HCT116 (cell line): ENCODE measurements at regions not wholly inside any gene's neighbourhood (a gene's known extent, or its start where the extent isn't known, plus 50 kb on each side); places are given as distances from the start of the nearest gene placed in this dataset.

Source experiments
- ATAC-seq: fragments of 200-7000 bp; cut with Tn5 transposase; 2 replicates; pipeline ENCODE4 v1.9.1; 2020; ENCODE audit warnings: mild to moderate bottlenecking, moderate library complexity
- BruUV-seq: library from RNA; stranded (reverse); fragments of 400-500 nt; replicated peaks from 2 replicates; lab custom pipeline; 2021; lab: Mats Ljungman, UMichigan
- CTCF ChIA-PET: fragments of 300-600 bp; sonication (Branson Sonifier 250); formaldehyde crosslinking; loops from one replicate; lab custom pipeline; 2021; ENCODE audit warnings: antibody characterized with exemption; lab: Charles Lee
- POLR2A ChIA-PET: fragments of 300-600, 350-600 bp; sonication (Branson Sonifier 250); formaldehyde crosslinking; loops from one replicate; lab custom pipeline; 2021; ENCODE audit warnings: antibody characterized with exemption; lab: Charles Lee
- RAD21 ChIA-PET, 2 experiments: fragments of 300-600 bp; sonication (Branson Sonifier 250); formaldehyde crosslinking; loops; one replicate each; lab custom pipeline; 2023; ENCODE audit warnings: low total read pairs in 2 of 2; ENCODE audit not compliant: uncharacterized antibody in 2 of 2, unreplicated experiment in 2 of 2, low non-redundant PET in 1 of 2; lab: Charles Lee
- DNase-seq: peaks from one replicate; pipeline ENCODE4 v3.0.0-alpha.2; 2010; ENCODE audit warnings: low read depth, low spot score
- H2AFZ ChIP-seq: fragments of 200-600 bp; shearing (Covaris generic), sonication (generic); 2 replicates; pipeline ENCODE4 v1.6.1; 2017; ENCODE audit warnings: low read depth, mixed run types, mixed read lengths, antibody characterized with exemption, low read length; ENCODE audit not compliant: poor library complexity, severe bottlenecking
- H3K27ac ChIP-seq: 2 replicates; pipeline ENCODE4 v1.5.1; 2012; ENCODE audit warnings: low read depth, low read length
- H3K27me3 ChIP-seq: fragments of 200-600 bp; sonication (generic); 2 replicates; pipeline ENCODE4 v1.6.1; 2016; ENCODE audit warnings: mixed run types, low read length, mixed read lengths; ENCODE audit not compliant: insufficient read depth
- H3K36me3 ChIP-seq, 2 experiments: fragments of 200-500 bp in 1 of 2; fragments of 200-600 bp in 1 of 2; sonication (Bioruptor generic) in 1 of 2; sonication (generic) in 1 of 2; 2 replicates each; pipeline versions ENCODE4 v1.5.1 to v1.6.1; 2014 to 2016; ENCODE audit warnings: low read length in 2 of 2, inconsistent platforms in 1 of 2, mixed read lengths in 1 of 2, mixed run types in 1 of 2; ENCODE audit not compliant: insufficient read depth in 2 of 2, control insufficient read depth in 1 of 2
- H3K4me1 ChIP-seq, 2 experiments: fragments of 200-600 bp in 1 of 2; sonication (generic) in 1 of 2; 2 replicates each; pipeline versions ENCODE4 v1.5.1 to v1.6.1; 2012 to 2017; ENCODE audit warnings: low read length in 2 of 2, inconsistent platforms in 1 of 2, mild to moderate bottlenecking in 1 of 2, mixed read lengths in 1 of 2, mixed run types in 1 of 2, moderate library complexity in 1 of 2; ENCODE audit not compliant: insufficient read depth in 2 of 2, control insufficient read depth in 1 of 2
- H3K4me2 ChIP-seq: fragments of 200-600 bp; sonication (generic); 2 replicates; pipeline ENCODE4 v1.6.1; 2017; ENCODE audit warnings: mixed run types, low read length, mixed read lengths
- H3K4me3 ChIP-seq, 2 experiments: fragments of 200-600 bp in 1 of 2; sonication (generic) in 1 of 2; replicated peaks in 1 of 2; 2 replicates each; pipeline ENCODE4 v1.5.1; 2011 to 2016; ENCODE audit warnings: low read length in 2 of 2, control low read depth in 1 of 2, low read depth in 1 of 2, mild to moderate bottlenecking in 1 of 2, mixed read lengths in 1 of 2, mixed run types in 1 of 2
- H3K79me2 ChIP-seq: fragments of 200-600 bp; sonication (generic); 2 replicates; pipeline ENCODE4 v1.6.1; 2017; ENCODE audit warnings: mild to moderate bottlenecking, mixed run types, low read length, moderate library complexity, mixed read lengths; ENCODE audit not compliant: insufficient read depth
- H3K9ac ChIP-seq: fragments of 200-600 bp; sonication (generic); 2 replicates; pipeline ENCODE4 v1.6.1; 2016; ENCODE audit warnings: low read length, mixed read lengths
- H3K9me2 ChIP-seq: fragments of 200-600 bp; sonication (generic), shearing (Covaris generic); 2 replicates; pipeline ENCODE4 v1.6.1; 2017; ENCODE audit warnings: mixed run types, mild to moderate bottlenecking, moderate library complexity; ENCODE audit not compliant: insufficient read depth
- H3K9me3 ChIP-seq, 2 experiments: fragments of 200-500 bp in 1 of 2; fragments of 200-600 bp in 1 of 2; sonication (Bioruptor generic) in 1 of 2; sonication (generic) in 1 of 2; 2 replicates each; pipeline ENCODE4 v1.6.1; 2014 to 2017; ENCODE audit warnings: low read length in 2 of 2, mixed read lengths in 2 of 2, inconsistent platforms in 1 of 2, low read depth in 1 of 2, mild to moderate bottlenecking in 1 of 2, mixed run types in 1 of 2, moderate library complexity in 1 of 2; ENCODE audit not compliant: control insufficient read depth in 1 of 2, insufficient read depth in 1 of 2
- H4K20me1 ChIP-seq: fragments of 200-600 bp; sonication (generic), shearing (Covaris generic); 2 replicates; pipeline ENCODE4 v1.6.1; 2017; ENCODE audit warnings: mixed run types, mild to moderate bottlenecking, moderate library complexity; ENCODE audit not compliant: insufficient read depth
- CBX3 ChIP-seq: IDR thresholded peaks from 2 replicates; pipeline ENCODE4 v1.6.1; 2012; ENCODE audit warnings: low read depth
- CTCF ChIP-seq, 3 experiments: fragments of 200-600 bp in 1 of 3; sonication (generic) in 1 of 3; IDR thresholded peaks in 2 of 3; conservative IDR thresholded peaks in 1 of 3; 2 replicates each; pipeline ENCODE4 v1.5.1; 2012 to 2017; ENCODE audit warnings: low read depth in 2 of 3, low read length in 2 of 3, antibody characterized with exemption in 1 of 3, borderline replicate concordance in 1 of 3, control low read depth in 1 of 3, mild to moderate bottlenecking in 1 of 3, mixed read lengths in 1 of 3, mixed run types in 1 of 3, moderate library complexity in 1 of 3; ENCODE audit not compliant: insufficient read depth in 1 of 3
- EGR1 ChIP-seq: IDR thresholded peaks from 2 replicates; pipeline ENCODE4 v1.6.1; 2012; ENCODE audit warnings: low read depth
- EZH2 ChIP-seq: fragments of 200-600 bp; sonication (generic); IDR thresholded peaks from 2 replicates; pipeline ENCODE4 v1.6.1; 2017; ENCODE audit warnings: antibody characterized with exemption, mixed run types
- JUND ChIP-seq: IDR thresholded peaks from 2 replicates; pipeline ENCODE4 v1.6.1; 2012
- MAX ChIP-seq: IDR thresholded peaks from 2 replicates; pipeline ENCODE4 v1.6.1; 2012
- POLR2A ChIP-seq: IDR thresholded peaks from 2 replicates; pipeline ENCODE4 v1.7.0; 2011; ENCODE audit warnings: borderline replicate concordance; ENCODE audit not compliant: insufficient read depth, insufficient read length; ENCODE audit errors: extremely low read depth
- POLR2AphosphoS5 ChIP-seq: IDR thresholded peaks from 2 replicates; pipeline ENCODE4 v1.6.1; 2011; ENCODE audit warnings: mild to moderate bottlenecking, low read depth, low read length, moderate library complexity
- RAD21 ChIP-seq: IDR thresholded peaks from 2 replicates; pipeline ENCODE4 v1.6.1; 2012; ENCODE audit warnings: low read depth, mild to moderate bottlenecking
- SP1 ChIP-seq: IDR thresholded peaks from 2 replicates; pipeline ENCODE4 v1.6.1; 2012; ENCODE audit warnings: low read depth
- SRF ChIP-seq: IDR thresholded peaks from 2 replicates; pipeline ENCODE4 v1.6.1; 2012; ENCODE audit warnings: low read depth
- TCF7L2 ChIP-seq: IDR thresholded peaks from 2 replicates; pipeline ENCODE4 v1.7.0; 2011; ENCODE audit warnings: borderline replicate concordance, inconsistent platforms; ENCODE audit not compliant: insufficient read depth, insufficient read length; ENCODE audit errors: extremely low read depth
- YY1 ChIP-seq: IDR thresholded peaks from 2 replicates; pipeline ENCODE4 v1.6.1; 2011; ENCODE audit warnings: low read length, low read depth, moderate library complexity, mild to moderate bottlenecking; ENCODE audit not compliant: insufficient replicate concordance; ENCODE audit errors: extremely low read depth
- ZFX ChIP-seq: fragments of 450-650 bp; IDR thresholded peaks from 2 replicates; pipeline ENCODE4 v1.6.1; 2017
- ZNF274 ChIP-seq: fragments of 200-500 bp; sonication (Bioruptor generic); IDR thresholded peaks from 2 replicates; pipeline ENCODE4 v1.6.1; 2014; ENCODE audit warnings: mild to moderate bottlenecking, low read depth, low read length, inconsistent platforms
- intact Hi-C: fragments of 100-400 bp; cut with micrococcal nuclease; formaldehyde crosslinking; loops from 2 replicates; pipeline ENCODE4 v1.10.0; 2022
- TF ChIP-seq, protein P1 (sequence below): IDR thresholded peaks from 2 replicates; pipeline ENCODE4 v1.6.1; 2012; ENCODE audit warnings: low read depth
- TF ChIP-seq, protein P2 (sequence below): IDR thresholded peaks from 2 replicates; pipeline ENCODE4 v1.6.1; 2011; ENCODE audit warnings: mild to moderate bottlenecking, low read length, moderate library complexity; ENCODE audit not compliant: insufficient replicate concordance; ENCODE audit errors: extremely low read depth

- H2AFZ ChIP-seq = no peak overlapping the region
- no peaks in the 10 kb centered on the region for H3K79me2 ChIP-seq
- no peak overlapping the region for H3K4me2 ChIP-seq
- no peak for ATAC-seq
- H3K9me3 ChIP-seq = peaks cover 14 to 39% of the 10 kb centered on the region in 2 experiments; a peak in 2 of 4 replicates
- TF ChIP-seq CTCF (IDR thresholded peaks at IDR 0.05 in 2 of 3, conservative IDR thresholded peaks at IDR 0.05 in 1 of 3; ENCODE audit: borderline replicate concordance in 1 of 3, insufficient read depth in 1 of 3, low read depth in 2 of 3, low read length in 2 of 3) = no peak
- no peak for TF ChIP-seq MAX
- TF ChIP-seq ZNF274 = no peak
- no peak for TF ChIP-seq SRF
- TF ChIP-seq TCF7L2 = no peak
- TF ChIP-seq JUND = no peak
- TF ChIP-seq EZH2 = no peak
- TF ChIP-seq, protein P1, sequence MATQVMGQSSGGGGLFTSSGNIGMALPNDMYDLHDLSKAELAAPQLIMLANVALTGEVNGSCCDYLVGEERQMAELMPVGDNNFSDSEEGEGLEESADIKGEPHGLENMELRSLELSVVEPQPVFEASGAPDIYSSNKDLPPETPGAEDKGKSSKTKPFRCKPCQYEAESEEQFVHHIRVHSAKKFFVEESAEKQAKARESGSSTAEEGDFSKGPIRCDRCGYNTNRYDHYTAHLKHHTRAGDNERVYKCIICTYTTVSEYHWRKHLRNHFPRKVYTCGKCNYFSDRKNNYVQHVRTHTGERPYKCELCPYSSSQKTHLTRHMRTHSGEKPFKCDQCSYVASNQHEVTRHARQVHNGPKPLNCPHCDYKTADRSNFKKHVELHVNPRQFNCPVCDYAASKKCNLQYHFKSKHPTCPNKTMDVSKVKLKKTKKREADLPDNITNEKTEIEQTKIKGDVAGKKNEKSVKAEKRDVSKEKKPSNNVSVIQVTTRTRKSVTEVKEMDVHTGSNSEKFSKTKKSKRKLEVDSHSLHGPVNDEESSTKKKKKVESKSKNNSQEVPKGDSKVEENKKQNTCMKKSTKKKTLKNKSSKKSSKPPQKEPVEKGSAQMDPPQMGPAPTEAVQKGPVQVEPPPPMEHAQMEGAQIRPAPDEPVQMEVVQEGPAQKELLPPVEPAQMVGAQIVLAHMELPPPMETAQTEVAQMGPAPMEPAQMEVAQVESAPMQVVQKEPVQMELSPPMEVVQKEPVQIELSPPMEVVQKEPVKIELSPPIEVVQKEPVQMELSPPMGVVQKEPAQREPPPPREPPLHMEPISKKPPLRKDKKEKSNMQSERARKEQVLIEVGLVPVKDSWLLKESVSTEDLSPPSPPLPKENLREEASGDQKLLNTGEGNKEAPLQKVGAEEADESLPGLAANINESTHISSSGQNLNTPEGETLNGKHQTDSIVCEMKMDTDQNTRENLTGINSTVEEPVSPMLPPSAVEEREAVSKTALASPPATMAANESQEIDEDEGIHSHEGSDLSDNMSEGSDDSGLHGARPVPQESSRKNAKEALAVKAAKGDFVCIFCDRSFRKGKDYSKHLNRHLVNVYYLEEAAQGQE = no peak
- TF ChIP-seq YY1 = no peak
- TF ChIP-seq, protein P2, sequence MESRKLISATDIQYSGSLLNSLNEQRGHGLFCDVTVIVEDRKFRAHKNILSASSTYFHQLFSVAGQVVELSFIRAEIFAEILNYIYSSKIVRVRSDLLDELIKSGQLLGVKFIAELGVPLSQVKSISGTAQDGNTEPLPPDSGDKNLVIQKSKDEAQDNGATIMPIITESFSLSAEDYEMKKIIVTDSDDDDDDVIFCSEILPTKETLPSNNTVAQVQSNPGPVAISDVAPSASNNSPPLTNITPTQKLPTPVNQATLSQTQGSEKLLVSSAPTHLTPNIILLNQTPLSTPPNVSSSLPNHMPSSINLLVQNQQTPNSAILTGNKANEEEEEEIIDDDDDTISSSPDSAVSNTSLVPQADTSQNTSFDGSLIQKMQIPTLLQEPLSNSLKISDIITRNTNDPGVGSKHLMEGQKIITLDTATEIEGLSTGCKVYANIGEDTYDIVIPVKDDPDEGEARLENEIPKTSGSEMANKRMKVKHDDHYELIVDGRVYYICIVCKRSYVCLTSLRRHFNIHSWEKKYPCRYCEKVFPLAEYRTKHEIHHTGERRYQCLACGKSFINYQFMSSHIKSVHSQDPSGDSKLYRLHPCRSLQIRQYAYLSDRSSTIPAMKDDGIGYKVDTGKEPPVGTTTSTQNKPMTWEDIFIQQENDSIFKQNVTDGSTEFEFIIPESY = no peak
- TF ChIP-seq CBX3 = no peak
- TF ChIP-seq ZFX = no peak
- no peak for TF ChIP-seq SP1
- no peak for TF ChIP-seq RAD21
- no peak for TF ChIP-seq POLR2A
- TF ChIP-seq EGR1 = no peak
- TF ChIP-seq POLR2AphosphoS5 = no peak
- TF ChIP-seq, all 23 proteins: peak for 0
- Histone ChIP-seq H3K4me1 (no peaks in the 10 kb centered on the region), H3K36me3 (no peaks in the 10 kb centered on the region), H3K4me3 (no peak overlapping the region), H3K9ac (no peak overlapping the region), H3K9me2 (no peaks in the 10 kb centered on the region), H4K20me1 (no peaks in the 10 kb centered on the region), H3K27me3 (no peaks in the 10 kb centered on the region), H3K27ac (no peak overlapping the region)
- RAD21 ChIA-PET = no interaction called here
- CTCF ChIA-PET = no interaction called here
- POLR2A ChIA-PET = no interaction called here
- DNase-seq = no peak
- intact Hi-C loops = no loop called here
- BruUV-seq = no TSS peak
These were observed 1037.3 kb upstream of the FLRT2 start for GRCh38 chr14:84492685-84493084.
